GM21447 (cell line): ENCODE measurements at regions not wholly inside any gene's neighbourhood (a gene's known extent, or its start where the extent isn't known, plus 50 kb on each side); places are given as distances from the start of the nearest gene placed in this dataset.
"Not testable (repeated sequence)": the region's sequence is repeated elsewhere in the genome, so short reads cannot be mapped to it uniquely, and the experiment has no call there.

ENCODE experiments used
- ATAC-seq: cut with Tn5 transposase; IDR thresholded peaks from one replicate; pipeline ENCODE4 v1.9.1; 2021; ENCODE audit not compliant: unreplicated experiment

DNA sequence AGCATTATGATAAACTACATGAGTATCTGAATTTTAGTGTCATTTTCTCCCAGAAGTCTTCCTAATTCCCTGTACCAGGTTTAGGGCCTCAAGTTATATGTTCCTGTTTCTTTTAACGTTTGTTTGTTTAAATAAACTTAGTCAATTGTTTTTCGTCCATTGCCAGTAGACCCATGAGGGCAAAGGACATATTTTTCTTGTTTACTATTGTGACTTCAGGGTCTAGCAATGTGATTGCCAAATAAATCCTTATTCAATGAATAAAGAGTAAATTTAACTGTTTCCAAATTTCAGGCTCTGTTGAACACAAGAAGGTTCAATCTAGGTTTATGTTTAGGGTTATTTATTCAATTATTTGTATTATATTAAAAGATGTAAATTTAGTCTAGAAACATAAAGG, 391.6 kb upstream of the MGAT4C start:
- no peak for ATAC-seq

DNA sequence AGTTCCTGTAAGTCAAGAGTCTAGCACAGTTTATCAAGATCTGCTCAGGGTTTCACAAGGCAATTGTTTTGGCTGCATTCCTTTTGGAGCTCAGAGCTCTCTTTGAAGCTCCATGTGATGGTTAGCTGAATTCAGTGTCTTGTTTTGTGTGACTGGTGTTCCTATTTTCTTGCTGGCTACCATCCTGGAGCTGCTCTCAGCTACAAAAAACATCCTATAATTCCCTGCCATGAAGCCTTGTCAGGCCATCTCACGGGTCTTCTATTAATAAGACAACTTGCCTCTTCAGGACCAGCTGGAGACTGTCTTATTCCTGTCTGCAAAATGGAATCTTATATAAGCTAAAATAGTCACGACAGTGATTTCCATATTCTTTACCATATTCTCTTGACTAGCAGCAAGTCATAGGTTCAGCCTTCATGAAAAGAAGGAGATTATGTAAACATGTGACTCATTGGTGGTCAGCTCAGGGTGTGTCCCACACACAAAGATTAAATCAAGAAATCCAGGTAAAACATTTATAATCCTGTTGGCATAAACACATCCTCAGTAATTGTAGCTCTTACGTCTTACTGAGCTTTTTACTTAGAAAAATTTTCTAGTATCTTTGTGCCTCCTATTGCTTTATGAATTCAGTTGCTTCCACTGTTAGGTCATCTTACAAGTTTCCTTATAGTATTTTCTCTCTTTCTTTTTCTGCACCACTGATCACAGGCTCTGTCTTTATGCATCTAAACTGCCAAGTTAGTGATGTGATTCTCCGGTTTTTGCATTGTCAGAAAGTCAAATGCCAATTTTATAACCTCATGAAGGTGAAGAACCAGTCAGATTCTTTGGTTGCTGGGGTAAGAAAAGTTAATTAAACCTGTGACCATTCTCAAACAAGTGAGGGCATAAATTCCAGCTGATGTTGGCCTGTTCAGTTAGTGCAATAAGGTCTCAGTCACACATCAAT, 378.5 kb upstream of the MGAT4C start:
- ATAC-seq = no peak

- no peak for ATAC-seq
Measured at GRCh38 chr12:86627001-86627400, 370.8 kb upstream of the MGAT4C start.

DNA sequence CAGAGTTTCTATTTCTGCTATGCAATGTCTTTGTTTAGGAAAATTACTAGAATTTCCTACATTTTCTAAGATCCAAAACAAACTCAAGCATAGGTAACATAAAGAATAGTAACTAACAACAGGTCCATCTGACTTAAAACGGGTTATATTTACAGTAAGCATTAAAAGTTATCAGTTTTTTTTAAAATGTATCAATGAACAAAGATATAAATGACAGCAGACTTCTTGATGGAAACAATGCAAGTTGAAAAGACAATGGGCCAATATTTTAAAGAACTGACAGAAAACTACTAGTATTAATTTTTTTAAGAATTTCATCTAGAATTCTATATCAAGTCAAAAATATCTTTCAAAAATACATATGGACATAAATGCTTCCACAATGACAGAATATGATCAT, 367.1 kb upstream of the MGAT4C start:
- ATAC-seq = no peak

DNA sequence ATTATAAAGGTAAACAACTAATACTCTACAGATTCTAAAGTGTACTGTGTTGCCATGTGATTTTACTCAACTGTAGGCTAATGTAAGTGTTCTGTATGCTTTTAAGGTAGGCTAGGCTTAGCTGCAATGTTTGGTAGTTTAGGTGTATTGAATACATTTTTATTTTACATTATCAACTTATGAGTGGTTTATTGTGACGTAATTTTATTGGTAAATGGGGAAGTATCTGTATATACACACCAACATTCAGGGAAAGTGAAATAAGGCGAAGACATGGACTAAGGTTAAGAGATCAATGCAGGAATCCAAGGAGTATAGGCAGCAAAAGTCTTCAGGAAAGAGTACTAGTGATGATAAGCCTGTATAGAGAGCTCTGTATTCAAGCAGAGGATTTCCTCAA, 365.8 kb upstream of the MGAT4C start:
- no peak for ATAC-seq

GRCh38 chr12:86613311-86613710, 357.1 kb upstream of the MGAT4C start:
- no peak for ATAC-seq

GRCh38 chr12:86608638-86609037, 352.4 kb upstream of the MGAT4C start:
- no peak for ATAC-seq

DNA sequence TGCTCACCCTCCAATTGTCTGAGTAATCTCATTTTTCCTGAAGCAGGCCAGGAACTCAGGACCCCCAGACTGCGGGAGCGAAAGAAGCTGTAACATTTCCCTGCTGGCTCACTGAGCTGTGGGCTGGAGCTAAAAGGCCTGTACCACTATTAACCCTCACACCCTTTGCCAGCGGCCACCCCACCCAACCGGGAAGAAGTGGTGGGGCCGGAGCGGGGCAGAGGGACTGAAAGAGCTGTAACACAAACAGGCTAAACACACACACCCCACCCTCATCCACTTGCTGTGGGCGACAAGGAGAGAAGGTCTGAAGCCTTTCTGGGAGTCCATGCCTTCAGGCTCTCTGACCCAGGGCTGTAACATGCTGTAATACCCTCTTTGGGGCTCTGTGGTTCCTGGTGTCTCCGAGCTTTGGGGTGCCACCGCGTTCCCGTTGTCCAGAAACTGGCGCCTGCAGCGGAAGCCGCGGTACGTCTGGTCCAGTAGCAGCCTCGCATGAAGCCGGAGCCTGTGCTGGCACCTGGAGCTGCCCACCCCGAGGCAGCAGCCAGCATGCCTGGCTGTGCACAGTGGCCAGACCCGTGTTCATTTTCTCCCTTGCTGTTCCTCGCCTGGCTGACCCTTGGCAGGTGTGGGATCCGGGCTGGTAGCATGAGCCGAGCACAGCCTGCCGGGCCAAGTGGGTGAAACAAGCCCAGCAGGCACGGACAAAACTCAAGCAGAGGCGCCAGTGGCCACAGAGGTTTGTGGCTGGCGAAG, 345.5 kb upstream of the MGAT4C start:
- no peak for ATAC-seq

- no peak for ATAC-seq
Measured at GRCh38 chr12:86600664-86601231, 344.6 kb upstream of the MGAT4C start.

DNA sequence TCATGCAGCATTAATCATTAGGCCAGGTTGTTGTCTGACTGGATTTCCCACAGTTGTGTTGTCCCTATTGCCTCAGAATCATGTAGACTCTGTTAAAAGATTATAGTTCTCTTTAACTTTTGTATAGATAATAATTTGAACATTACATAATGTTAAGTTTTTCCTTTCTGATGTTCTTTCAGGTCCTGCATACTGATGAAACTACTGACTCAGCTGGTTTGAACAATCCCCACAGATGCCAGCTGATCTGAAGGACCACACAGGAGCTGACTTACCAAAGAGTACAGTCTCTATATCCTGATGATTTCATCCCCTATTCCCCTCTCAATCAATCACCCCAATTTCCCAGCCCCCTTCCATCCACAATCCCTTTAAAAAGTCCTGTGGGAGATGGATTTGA, 341.2 kb upstream of the MGAT4C start:
- ATAC-seq = no peak

DNA sequence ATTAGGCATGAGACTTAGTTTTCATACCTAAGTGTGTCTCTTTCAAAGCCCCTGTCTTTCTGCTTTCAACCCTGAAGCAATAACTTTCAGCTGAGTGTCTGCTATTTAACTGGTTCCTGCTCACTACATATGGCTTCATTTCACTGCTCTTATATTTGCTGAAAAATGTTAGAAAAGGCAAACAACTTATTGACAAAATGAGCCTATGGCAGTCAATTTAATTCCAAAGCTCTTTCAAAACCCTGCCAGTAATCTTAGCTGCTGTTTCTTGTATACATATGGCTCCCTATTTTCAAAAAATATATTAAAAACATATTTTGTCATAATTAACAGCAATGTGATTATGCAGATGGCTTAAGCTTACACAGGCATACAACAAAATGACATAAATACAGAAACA, 334.1 kb upstream of the MGAT4C start:
- no peak for ATAC-seq

DNA sequence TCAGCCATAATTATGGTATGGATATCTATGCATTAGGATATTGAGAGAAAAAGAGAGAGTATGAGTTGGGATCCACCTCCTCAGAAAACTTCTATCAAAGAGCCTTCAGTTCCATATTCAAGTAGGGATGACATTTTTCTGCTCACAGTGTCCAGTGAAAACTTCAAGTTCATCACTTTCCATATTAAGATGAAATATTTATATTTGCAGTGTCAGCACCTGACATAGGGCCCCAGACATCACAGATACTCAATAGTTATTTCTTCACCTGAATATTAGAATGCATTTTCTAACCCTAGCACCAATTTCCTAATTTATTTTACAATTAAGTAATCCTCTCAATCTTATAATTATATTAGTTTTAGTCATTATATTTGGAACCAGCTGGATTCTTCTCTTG, 318.0 kb upstream of the MGAT4C start:
- ATAC-seq = no peak

DNA sequence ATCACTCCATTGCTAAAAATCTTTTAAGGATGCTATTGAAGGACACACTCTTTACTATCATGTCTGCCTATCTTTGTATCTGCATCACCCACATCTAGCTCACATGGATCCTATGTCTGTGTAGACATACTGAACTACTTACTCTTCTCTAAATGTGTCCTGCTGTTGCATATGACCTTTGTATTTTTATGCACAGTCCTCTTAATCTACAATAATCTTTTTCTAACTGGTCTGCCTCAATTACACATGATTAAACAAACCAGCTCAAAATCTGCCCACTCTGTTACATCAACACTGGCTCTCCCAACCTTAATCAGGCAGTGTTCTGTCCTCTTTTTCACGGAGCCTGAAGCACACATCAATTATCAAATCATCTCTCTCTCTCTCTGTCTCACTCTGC, 316.3 kb upstream of the MGAT4C start:
- ATAC-seq = no peak

- no peak for ATAC-seq
Measured at GRCh38 chr12:86565038-86565437, 308.8 kb upstream of the MGAT4C start.

- not testable (repeated sequence) for ATAC-seq
Measured at GRCh38 chr12:86555491-86555890, 299.3 kb upstream of the MGAT4C start.

GRCh38 chr12:86551146-86551571, 295.0 kb upstream of the MGAT4C start:
- ATAC-seq = no peak

GRCh38 chr12:86550218-86551145, 294.3 kb upstream of the MGAT4C start:
- ATAC-seq = no peak

- ATAC-seq = no peak
Measured at GRCh38 chr12:86543716-86544115, 287.5 kb upstream of the MGAT4C start.

GRCh38 chr12:86530996-86531655, 274.9 kb upstream of the MGAT4C start:
- ATAC-seq = no peak

GRCh38 chr12:86526060-86526595, 269.9 kb upstream of the MGAT4C start:
- no peak for ATAC-seq
